ENCODE measurements at regions not wholly inside any gene's neighbourhood (a gene's known extent, or its start where the extent isn't known, plus 50 kb on each side); places are given as distances from the start of the nearest gene placed in this dataset.

DNA sequence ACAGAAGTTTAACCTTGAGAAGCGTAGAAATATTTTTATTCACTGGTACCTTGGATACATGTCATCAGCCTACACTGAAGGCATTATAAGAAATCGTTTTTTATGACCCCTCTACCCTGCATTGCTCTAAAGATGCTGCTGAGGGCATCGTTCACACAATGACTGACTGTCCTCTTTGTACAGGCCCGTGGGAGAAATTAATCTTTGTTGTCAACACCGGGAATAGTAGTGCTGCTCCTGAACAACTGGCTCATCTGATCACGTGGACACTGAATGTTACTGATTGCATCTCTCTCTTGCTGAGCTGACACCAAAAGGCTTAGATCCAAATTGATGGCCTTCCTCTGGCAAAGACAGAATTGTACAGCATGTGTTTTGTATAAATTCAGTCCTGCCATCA is 157.1 kb upstream of the SMLR1 start:
- DNase-seq (ENCODE audit: extremely low read depth in 1 of 2, low read depth in 1 of 2), result no peak

DNA sequence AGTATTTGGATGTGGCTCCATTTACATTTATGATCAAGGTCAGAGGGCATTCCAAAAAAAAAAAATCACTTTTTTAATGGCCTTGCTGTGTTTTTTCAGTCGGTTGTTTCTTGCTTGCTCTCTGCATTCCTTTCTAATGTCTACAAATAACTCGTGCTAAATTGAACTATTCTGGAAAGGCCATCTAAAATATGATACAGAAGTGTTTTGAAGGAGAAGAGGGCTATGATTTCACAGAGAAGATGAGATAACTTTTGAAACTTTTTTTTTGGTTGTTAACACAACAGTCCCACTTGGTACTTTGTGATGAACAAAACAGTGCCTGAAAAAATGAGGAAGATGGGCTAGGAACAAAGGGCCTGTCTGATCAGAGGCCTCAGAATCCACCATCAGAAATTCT is 156.1 kb upstream of the SMLR1 start:
- DNase-seq (ENCODE audit: extremely low read depth in 1 of 2, low read depth in 1 of 2), result no peak

DNA sequence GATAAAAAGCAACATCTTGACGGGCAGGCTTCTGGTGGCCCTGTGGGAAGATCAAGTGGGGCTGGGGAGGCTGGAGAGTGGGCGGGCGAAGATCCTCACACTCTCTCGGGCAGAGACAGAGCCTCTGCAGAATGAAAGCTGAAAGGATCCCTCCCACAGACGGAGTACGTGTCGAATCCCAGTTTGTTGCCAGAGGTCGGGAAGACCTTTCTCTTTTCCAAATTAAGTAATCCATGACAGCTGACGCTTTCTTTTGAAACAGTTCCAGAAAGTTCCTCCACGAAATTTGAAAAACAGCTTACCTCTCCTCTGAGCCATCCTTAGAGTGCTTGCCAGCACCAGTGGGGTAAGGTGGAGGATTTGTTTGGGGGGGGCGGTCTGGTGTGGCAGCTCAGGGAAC is 155.6 kb upstream of the SMLR1 start:
- DNase-seq (ENCODE audit: extremely low read depth in 1 of 2, low read depth in 1 of 2), result no peak

DNA sequence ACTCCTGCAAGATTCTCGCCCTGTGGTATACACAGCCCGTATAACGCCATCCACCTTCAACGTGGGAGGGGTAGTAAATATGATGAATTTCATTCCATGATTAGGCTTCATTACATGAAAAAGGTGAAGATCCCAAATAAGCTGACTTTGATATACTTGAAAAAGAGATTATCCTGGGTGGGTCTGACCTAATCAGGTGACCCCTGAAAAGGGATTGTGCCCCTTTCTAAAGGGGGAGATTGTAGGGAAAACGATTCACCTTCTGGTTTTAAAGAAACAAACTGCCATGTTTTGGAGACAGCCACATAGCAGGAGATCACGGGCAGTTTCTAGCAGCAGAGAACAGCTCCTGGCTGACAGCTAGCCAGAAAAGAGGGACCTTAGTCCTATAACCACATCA is 155.1 kb upstream of the SMLR1 start:
- no peak for DNase-seq (ENCODE audit: extremely low read depth in 1 of 2, low read depth in 1 of 2)

DNA sequence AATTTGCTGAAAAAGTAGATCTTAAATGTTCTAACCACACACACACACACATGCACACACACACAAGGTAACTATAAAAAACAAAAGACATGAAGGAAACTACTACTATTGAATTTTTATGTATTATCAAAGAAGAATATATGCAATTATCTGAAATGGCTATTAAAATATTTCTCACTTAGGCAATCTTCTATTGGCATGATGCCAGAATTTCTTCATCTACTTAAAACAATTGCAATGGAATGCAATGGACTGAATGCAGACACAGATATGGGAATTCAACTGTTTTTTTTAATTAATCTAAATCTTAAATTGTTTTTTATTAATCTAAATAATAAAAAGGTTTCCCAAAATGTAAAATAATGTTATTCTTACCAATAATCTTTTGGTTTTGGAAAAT is 152.6 kb upstream of the SMLR1 start:
- no peak for DNase-seq (ENCODE audit: extremely low read depth in 1 of 2, low read depth in 1 of 2)

DNA sequence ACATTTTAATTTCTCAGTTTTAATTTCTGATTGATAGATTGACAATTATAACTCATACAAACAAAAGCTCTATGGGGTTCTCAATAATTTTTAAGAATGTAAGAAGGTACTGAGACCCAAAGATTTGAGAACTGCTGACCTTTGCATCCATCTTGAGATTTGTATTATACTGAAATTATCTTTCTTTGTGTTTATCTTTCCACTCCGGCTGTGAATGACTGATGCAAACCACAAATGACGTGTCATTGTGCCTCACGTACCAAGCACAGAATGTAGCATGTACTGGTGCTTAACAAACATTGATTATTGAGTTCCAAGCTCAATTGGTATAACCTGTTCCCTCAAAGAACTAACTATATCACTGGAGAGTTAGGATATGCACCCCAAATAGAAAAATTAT is 152.1 kb upstream of the SMLR1 start:
- DNase-seq (ENCODE audit: extremely low read depth in 1 of 2, low read depth in 1 of 2), result no peak

DNA sequence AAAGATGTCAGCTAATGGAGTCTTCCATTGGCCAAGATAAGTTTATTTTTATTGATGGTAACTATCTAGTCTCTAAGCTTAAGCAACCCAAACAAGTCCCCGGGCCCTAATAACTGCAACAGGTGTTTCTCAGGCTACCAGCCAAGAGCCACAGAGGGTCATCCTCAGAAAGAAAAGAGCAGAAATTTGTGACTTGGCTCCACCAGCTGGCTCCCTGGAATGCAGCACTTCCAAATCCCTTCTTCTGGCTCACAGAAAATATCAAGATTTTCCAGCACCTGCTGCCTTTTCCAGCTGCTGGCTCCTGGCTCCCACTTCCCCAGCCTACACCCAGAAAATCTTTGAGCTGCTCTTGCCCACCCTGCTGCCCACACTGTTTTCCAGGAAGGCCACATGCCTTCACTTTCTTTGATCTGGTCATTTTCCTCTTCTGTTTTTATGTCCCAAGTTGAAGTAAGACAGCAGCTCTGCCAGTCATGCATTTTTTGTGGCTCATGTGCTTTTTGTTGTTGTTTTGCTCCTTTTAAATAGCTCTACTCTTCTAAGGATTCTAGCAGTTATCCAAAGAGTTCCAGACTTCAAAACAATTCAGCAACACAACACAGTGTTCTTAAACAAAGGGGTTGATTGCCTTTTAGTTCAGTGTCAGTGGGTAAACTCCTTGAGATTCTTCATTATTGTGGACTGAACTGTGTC is 151.0 kb upstream of the SMLR1 start:
- no peak for DNase-seq (ENCODE audit: extremely low read depth in 1 of 2, low read depth in 1 of 2)

DNA sequence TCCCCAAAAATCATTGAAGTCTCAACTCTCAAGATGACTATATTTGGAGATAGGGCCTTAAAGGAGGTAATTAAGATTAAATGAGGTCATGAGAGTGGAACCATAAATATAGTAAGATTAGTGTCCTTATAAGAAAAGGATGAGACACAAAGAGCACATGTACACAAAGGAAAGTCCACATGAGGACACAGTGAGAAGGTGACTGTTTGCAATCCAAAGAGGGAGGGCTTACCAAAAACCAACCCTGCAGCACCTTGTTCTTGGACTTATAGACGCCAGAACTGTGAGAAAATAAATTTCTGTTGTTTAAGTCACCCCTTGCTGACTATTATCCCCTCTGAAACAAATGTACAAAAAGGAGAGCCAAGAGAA is 150.4 kb upstream of the SMLR1 start:
- no peak for DNase-seq (ENCODE audit: extremely low read depth in 1 of 2, low read depth in 1 of 2)

DNA sequence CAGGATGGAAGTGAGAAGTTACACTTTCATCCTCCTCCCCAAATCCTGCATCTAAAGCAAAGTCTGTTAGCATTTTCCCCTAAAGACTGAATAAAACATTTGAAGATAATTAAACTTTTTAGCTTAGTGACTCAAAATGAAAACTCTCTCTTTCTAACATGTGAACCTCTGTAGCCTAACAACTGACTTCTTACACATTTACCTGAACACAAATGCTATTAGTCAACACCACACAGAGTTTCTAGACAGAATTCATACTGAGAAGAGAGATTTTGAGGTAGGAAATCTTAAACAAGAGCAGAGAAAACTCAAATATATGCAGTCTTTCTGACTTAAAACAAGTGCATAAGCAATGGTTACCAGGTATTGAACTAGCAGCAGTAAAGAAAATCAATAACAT is 149.9 kb upstream of the SMLR1 start:
- DNase-seq (ENCODE audit: extremely low read depth in 1 of 2, low read depth in 1 of 2), result no peak

DNA sequence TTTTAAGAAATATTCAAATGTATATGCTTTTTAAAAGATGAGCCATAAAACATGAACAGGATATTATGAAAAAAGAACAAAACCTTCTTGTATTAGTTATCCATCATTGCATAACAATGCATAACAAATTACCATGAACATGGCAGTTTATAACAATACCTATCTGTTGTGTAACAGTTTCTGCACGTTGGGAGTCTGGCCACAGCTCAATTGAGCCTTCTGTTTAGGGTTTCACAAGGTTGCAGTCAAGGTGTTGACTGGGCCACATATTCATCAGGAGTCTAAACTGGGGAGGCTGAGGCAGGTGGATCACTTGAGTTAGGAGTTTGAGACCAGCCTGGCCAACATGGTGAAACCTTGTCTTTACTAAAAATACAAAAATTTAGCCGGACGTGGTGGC is 149.4 kb upstream of the SMLR1 start:
- DNase-seq (ENCODE audit: extremely low read depth in 1 of 2, low read depth in 1 of 2), result no peak

DNA sequence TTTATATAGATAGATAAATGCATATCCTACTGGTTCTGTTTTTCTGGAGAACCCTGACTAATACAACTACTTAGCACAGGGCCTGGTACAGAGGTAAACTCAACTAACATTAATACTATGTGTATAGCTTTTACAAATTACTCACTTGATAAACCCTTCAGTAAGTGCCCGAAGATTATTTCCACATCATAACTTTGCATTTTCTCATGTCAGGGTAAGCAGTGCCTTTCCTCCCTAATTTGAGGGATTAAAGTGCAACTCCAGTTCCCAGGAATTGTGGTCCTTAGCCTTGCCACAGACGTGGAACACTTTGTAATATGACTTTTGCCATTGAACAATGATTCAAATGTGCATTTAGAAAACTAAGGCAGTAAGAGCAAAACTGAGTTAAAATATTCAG is 147.5 kb upstream of the SMLR1 start:
- DNase-seq (ENCODE audit: extremely low read depth in 1 of 2, low read depth in 1 of 2), result no peak

DNA sequence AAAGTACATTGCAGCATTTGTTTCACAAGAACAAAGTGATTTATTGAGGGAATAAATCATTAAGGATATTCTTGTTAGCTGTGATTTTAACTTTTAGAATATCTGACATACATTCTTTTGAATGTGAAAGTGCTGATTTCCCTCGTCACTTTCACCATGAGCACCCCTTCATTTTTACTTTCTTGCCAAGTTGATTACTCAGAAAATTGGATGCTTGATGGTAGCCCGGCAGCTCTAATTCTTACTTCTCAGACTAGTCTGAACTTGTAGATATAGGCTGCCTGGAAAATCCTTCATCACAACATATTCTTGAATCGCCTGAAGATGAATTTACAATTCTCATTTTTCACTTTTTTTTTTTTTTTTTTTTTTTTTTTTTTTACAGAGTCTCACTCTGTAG is 147.1 kb upstream of the SMLR1 start:
- DNase-seq (ENCODE audit: extremely low read depth in 1 of 2, low read depth in 1 of 2), result no peak

DNA sequence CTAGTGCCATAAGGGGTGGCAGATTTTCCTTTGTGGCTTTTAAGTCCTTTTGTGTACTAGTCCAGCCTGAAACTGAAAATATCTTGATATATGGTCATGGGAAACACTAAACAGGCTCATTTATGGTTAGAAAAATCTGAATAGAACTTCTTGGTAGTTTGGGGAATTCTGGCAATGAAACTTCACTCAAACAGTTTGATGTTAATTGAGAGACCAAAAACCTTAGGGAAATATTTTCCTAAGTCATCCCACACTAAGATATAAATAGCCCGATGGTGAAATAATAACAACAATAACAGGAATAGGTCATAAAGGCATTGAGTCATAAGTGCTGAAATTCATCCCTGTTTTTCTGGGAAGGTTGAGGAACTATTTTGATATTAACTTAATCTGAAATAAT is 146.2 kb upstream of the SMLR1 start:
- DNase-seq (ENCODE audit: extremely low read depth in 1 of 2, low read depth in 1 of 2), result no peak

DNA sequence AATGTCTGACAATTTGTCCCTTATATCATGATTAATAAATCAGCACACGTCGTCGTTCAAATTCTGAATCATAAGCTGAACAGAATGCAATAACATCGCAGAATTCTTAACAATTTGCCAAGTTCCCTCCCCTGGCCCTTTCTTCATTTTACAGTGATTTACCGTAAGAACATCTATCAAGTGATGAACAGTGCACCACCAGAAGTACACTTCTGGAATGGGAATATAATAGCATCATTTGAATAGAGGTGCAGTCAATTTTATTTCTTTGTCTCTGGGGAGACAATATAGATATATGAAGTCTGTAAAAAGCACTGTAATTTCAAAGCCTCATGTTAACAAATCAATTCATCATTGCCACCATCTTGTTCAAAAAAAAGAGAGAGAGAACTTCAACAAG is 145.1 kb upstream of the SMLR1 start:
- no peak for DNase-seq (ENCODE audit: extremely low read depth in 1 of 2, low read depth in 1 of 2)

DNA sequence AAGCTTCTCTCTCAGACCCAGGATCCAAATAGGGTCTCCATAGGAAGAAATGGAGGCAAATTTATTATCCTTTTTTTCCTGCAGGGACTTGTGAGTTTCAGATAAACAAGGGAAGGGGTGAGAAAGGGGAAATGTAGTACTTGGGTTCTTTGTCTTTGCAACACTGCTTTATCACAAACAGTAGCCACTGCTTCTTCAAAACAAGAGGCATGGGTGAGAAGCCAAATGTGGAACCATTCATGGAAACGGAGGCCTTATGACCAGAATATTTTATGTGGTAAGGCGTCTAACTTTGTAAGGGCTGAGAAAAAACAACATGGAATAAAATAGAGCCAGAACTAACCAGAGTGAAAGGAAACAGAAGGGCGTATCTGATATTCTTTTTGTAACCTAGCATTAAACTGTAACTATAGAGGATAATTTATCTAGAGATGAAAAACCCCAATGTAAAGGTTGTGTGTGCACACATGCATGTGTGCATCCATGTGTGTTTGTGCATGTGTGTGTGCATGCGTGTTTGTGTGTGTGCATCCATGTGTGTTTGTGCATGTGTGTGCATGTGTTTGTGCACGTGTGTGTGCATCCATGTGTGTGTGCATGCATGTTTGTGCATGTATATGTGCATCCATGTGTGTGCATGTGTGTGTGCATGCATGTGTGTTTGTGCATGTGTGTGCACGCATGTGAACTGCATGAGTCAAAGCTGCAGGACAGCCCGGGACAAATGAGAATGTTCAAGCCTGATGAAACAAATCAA is 143.3 kb upstream of the SMLR1 start:
- no peak for DNase-seq (ENCODE audit: extremely low read depth in 1 of 2, low read depth in 1 of 2)

DNA sequence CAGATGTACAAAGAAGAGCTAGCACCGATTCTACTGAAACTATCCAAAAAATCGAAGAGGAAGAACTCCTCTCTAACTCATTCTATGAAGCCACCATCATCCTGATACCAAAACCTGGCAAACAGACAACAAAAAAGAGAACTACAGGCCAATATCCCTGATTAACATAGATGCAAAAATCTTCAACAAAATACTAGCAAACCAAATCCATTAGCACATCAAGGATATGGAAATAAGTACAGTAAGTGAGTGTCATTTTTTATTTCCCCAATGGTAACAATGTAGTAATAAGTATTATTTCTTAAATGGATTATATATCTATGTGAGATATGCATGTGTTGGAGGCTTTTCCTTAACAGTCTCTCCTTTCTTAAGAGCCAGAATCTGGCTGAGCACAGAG is 134.5 kb upstream of the SMLR1 start:
- DNase-seq (ENCODE audit: extremely low read depth in 1 of 2, low read depth in 1 of 2), result no peak

DNA sequence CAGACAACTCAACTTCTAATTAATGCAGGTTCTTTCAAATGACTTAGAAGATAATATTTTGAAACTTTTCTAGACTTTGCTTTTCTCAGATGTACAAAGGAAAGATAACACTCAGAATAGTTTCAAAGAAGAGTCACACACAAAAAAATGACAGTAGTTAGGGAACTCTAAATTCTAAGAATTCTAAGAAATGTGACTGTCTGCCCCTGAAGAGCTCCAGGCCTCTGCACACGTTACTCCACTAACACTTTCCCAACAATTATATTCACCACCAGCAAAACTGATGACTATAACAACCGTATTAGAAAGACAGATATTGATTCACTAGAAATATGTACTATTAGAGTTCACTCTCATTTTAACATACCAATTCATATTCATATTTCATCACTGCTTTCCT is 133.3 kb upstream of the SMLR1 start:
- no peak for DNase-seq (ENCODE audit: extremely low read depth in 1 of 2, low read depth in 1 of 2)

DNA sequence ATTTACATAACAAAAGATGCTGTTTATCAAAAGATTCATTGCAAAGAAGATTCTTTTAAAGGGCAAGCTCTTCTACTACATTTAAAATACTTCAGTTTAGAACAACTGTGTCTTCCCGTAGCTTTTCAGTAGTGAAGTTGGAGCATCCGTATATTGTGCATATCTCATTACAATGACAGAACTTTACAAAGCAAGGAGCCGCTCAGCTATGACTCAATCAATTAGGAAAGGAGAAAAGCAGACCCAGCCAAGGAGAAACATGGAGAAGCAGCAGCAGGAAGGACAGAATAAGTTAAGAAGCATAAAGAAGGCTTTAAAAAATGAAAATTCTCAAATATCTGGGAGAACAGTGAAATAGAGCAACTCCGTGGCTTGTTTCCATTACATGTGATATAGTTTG is 132.6 kb upstream of the SMLR1 start:
- no peak for DNase-seq (ENCODE audit: extremely low read depth in 1 of 2, low read depth in 1 of 2)

DNA sequence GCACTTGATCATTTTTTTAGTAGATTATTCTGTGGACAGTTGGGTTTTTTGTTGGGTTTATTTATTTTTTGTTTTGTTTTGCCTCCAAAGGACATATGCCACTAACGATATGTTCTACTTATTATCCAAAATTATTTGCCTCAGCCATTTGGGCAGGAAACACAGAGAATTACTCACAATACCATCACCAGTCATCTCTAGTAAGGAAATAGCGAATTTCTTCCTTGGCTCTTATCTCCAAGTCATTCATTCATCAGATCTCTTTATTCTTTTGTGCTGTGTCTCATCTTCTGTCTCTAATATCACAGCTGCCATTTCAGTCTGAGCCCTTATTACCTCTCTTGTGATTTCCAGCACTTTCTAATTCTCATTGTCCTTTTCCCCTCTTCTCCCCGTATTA is 130.4 kb upstream of the SMLR1 start:
- DNase-seq (ENCODE audit: extremely low read depth in 1 of 2, low read depth in 1 of 2), result no peak

DNA sequence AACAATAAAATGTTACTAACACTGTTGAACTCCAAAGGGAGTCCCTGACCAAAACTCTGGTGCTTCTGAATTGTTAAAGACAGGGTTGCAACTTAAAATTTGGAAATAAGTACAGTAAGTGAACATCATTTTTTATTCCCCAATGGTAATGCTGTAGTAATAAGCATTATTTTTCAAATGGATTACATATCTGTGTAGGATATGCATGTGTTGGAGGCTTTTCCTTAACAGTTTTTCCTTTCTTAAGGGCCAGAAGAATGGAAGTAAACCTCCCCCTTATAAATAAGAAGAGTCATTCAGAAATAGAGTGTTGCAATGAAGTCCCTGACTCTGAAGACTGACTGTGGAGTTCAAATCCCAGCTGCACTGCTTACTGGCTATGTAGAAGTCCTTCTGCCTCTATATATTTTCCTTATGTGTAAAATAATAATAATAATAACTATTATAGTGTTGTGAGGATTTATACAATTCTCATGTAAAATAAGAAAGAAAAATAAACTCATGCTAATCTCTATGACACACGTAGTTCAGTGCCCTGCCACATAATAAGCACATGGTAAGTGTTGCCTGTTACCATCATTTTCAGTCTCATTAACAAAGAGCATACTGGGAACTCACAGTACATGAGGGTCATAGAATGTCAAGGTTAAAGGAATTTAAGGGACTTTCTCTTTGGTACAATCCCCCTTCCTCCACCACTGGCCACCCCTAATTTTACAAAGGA is 129.8 kb upstream of the SMLR1 start:
- no peak for DNase-seq (ENCODE audit: extremely low read depth in 1 of 2, low read depth in 1 of 2)

DNA sequence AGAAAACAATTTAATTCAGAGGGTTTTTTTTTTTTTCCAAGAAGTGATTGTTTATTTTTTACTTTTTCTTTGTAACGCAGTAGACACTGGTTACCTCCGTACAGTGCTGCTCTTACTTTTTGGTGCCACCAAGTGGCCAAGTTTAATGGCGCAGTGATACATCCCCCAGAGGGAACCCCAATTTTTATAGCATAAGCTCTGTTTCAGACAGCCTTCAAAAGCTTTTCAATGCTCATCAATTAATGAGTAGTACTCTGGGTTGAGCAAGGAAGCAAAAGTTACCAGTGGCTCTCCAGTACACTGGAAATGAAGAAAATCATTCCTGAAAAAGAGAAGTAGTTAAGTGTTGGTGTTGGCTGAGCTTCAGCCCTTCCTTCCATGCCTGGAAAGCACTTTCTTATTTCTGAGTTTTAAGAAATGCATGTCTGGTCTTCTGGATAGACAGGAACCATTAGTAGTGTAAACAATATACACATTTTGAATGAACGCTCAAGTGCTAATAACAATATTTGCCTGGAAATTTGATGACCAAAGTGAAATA is 129.1 kb upstream of the SMLR1 start:
- peak in 1 of 2 donors; percentile 28 for DNase-seq (ENCODE audit: extremely low read depth in 1 of 2, low read depth in 1 of 2)

DNA sequence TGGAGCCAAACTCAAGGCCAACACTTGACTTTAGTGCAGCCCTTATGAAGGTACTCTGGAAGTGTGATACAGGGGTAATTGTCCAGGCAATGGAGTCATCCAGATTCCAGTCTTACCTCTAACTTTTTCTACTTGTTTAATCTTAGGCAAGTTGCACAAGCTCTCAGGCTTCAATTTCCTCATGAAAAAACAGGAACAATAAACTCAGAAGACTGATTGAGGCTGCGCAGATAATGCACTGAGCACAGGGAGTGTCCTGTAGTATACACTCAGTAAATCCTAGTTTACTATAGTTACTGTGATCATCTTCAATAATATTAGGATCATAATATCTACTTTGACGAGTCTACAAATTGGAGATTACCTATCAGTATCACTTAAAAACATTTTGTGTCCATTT is 127.5 kb upstream of the SMLR1 start:
- no peak for DNase-seq (ENCODE audit: extremely low read depth in 1 of 2, low read depth in 1 of 2)
